Activated CD4-positive, alpha-beta T cell treated with anti-CD3 and anti-CD28 coated beads for 24 hours (primary cell): ENCODE measurements at regions not wholly inside any gene's neighbourhood (a gene's known extent, or its start where the extent isn't known, plus 50 kb on each side); places are given as distances from the start of the nearest gene placed in this dataset.

Experiments
- DNase-seq, 2 donors: peaks; one replicate each; pipeline ENCODE4 v3.0.0-alpha.2; 2020; ENCODE audit warnings: low read depth in 2 of 2

- no peak for DNase-seq
Measured at GRCh38 chr11:69393178-69393832, 88.2 kb upstream of the LINC01488 start.

DNA sequence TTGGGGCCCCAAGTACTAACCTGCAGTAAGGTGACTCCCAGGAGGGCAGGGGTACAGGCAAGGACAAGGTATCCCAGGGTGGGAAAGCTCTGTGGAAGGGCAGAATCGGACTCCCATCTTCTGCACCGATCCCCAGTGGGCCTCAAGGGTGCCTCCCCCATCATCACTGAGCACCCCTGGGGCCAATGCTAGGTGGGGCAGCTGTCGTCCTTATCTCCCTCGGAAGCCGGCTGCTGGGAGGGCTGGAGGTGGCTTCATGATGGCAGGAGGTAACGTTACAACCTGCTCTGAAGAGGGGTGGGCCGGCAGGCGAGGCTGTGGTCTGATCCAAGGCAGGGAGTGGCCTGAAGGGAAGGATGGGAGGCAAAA, 87.6 kb upstream of the LINC01488 start:
- no peak for DNase-seq

- DNase-seq = no peak
Measured at GRCh38 chr11:69394234-69394868, 87.1 kb upstream of the LINC01488 start.

DNA sequence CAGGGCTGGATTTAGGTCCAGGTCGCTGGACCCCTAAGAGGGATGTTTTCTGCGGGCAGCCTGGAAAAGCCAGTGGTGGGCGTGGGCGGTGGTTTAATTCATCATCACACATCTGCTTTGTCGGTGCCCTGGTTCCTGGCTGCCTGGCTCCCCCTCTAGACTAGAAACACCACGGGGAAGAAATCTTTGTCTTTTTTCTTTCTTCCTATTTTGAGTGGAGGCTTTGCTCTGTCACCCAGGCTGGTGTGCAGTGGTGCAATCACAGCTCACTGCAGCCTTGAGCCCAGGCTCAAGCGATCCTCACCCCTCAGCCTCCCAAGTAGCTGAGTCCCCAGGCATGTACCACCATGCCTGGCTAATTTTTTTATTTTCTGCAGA, 86.6 kb upstream of the LINC01488 start:
- no peak for DNase-seq

DNA sequence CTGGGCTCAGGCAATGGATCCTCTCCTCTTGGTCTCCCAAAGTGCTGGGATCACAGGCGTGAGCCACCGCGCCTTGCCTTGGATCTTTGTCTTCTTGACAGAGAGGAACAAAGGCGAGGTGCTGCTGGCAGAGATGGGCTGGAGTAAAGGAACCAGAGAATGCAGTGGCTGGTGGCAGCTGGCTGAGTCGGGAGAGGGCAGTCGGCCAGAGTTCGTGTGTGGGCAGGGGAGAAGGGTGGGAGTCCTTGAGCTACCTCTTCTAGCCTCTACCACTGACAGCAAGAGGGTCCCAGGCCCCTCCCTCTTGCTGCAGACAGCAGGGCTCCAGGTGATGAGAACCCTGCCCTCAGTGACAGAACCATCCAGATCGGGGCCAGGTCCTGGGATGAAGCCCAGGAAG, 86.2 kb upstream of the LINC01488 start:
- no peak for DNase-seq

DNA sequence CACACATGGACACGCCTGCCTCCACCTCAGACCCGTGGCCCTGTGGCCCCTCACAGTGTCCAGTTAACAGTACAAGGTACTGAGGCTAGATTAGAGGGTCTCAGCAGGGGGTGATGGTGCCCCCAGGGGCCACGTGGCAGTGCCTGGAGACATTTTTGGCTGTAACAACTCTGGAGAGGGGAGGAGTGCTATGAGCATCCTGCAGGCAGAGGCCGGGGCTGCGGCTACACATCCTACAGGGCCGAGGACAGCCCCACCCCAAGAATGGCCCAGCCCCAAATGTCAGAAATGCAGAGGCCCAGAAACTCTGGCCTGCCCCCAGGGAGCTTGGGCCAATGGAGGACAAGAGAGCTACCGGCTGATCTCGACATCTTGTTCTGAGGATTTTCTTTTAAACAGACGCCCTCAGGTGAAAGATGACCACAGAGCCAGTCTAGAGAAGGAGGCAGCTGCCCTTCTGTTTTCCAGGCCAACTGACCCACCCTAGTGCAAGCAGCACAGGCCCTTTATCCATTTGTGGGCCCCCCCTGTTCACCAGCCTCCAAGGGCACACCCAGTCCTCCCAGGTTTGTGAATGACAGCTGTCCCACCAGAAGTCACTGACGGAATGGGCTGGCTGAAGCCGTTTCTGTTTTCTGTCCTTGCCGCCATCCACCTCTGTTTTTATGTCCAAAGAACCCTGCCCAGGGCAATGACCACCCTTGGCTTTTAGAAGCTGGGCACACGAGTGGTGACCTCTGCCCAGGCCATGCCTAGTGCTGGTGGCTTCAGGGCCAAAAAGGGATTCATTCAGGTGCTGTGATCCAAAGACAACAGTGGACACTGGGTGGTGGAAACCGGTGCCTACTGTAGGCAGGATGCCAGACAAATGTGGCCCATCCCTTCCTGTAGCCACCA, 85.2 kb upstream of the LINC01488 start:
- no peak for DNase-seq

GRCh38 chr11:69396948-69397307, 84.5 kb upstream of the LINC01488 start:
- DNase-seq = no peak

DNA sequence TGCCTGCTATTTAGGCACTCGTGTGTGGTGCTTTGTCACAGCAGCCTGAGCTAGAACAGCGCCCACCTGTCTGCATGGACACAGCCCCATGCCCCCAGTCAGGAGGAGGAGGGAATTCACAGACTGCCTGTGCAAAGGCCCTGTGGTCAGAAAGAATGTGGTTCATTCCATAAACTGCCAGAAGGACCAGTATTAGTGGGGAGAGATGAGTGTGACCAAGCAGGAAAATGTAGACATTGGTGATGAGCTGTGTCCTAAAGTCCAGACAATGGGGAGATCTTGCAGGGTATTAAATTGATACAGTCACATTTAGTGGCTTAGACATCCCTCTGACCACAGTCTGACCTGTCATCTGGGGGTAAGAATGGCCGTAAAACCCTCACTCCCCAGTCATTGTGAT, 83.7 kb upstream of the LINC01488 start:
- DNase-seq = no peak

DNA sequence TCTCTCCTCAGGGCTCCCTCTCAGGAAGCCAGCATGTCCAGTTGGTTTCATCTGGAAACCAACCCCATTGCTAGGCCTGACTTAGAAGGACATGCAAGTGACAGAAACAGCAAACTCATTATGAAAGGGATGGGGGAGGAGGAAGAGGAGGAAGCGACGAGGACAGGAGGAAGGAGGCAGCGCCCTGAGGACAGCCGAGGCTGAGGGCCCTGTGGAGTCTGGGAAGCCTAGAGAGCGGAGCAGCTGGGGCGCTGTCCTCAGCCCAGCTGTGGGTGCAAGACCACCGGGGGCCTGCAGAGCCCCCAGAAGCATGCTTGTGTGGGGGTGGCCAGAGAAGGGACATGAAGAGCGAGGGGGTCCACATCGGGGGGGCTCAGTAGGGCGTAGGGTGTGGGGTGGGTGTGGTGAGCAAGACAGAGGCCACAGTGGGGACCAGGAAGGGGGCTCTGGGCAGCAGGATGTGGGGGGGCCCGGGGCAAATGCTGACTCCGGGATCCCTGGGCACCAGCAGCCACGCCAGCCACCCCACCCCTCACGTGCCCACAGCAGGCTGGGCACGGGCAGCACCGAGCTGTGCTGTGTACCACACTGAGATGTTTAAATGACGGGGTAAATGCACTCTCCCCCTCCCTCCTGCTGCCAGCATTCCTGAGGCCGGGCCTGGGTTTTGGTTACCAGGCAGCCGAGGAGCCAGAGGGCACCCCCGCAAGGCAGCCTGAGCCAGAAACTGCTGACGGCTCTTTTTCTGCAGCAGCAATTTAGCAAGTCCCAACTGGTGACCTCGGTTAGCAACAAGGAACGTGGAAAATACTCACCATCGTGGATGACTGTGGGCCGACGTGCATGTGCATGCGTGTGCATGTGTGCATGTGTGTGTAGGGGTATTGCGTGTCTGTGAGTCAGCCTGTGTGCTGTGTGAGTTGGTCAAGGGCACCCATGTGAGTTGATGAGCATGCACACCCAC, 82.7 kb upstream of the LINC01488 start:
- no peak for DNase-seq

- no peak for DNase-seq
Measured at GRCh38 chr11:69400140-69400539, 81.3 kb upstream of the LINC01488 start.

- DNase-seq = no peak
Measured at GRCh38 chr11:69400771-69401590, 80.5 kb upstream of the LINC01488 start.

GRCh38 chr11:69401715-69402114, 79.7 kb upstream of the LINC01488 start:
- no peak for DNase-seq

GRCh38 chr11:69402251-69402887, 79.1 kb upstream of the LINC01488 start:
- DNase-seq = no peak

DNA sequence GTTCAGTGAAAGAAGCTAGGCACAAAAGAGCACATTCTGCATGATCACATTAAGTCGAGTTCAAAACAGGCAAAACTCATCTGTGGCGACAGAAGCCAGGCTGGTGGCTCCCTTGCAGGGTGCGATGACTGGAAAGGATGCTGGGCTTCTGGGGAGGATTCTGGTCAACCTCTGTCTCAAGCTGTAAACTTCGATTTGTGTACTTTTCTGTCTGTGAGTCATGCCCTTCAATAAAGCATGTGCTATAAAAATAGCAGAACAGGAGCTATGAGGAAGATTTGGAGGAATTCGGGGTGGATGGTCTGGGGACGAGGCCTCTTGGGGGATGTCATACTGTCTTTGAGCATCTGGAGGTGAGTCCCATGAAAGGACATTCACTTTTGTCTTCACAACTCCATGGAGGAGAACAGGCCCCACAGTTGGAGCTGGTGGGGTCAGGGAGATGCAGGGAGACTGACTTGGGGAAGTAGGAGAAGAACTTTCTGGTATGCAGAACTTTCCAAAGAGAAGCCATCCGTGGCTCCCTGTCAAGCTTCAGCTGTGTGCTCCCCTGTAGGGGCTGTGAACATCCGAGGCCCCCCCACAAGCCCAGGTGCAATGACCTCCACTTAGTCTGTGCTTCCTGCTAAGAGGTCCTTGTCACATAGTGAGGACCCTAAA, 77.8 kb upstream of the LINC01488 start:
- no peak for DNase-seq

DNA sequence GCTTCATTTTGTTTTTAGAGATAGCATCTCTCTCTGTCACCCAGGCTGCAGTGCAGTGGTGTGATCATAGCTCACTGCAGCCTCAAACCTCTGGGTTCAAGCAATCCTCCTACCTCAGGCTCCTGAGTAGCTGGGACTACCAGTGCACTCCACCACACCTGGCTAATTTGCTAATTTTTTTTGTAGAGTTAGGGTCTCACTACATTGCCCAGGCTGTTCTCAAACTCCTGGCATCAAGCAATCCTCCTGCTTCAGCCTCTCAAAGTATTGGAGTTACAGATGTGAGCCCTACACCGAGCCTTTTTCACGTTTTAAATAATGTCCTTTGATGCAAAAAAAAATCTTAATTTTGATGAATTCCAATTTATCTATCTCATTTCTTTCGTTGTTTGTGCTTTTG, 75.4 kb upstream of the LINC01488 start:
- DNase-seq = no peak

DNA sequence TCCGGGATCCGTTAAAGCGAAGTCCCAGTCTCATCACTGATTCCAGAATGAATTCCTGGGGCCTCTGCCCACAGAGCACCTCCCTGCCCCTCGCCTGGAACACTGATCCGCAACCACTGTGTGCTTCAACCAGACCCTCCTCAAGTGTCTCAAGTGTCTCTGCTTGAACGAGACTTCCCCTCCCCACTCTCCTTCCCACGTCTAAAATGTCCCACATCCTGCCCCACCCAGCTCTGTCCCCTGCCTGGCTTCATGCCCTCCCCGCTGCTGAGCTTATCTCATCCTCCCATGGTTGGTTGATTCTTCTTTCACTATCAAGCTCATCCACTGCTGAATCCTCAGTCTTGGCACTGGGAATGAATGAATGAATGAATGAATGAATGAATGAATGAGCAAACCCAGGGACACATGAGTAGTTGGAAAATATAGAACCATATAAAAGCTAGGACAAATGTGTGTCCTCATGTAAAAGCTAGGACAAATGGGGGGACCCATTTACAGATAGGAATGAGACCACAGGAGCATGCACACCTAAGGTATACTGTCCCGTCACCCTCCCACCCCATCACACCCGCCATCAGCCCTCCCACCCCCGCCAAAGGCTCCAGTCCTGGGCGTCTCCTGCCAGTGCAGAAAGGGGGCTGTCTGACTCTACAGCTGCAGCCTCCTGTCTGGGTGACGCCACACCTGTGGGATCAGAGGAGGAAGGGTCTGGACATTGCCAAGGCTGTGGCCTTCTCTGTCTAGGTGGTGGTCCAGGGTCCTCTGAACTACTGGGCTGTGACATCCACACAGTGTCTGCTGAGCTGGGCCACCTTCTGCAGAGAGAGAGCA, 71.4 kb upstream of the LINC01488 start:
- DNase-seq = no peak

GRCh38 chr11:69411257-69411924, 70.1 kb upstream of the LINC01488 start:
- no peak for DNase-seq

DNA sequence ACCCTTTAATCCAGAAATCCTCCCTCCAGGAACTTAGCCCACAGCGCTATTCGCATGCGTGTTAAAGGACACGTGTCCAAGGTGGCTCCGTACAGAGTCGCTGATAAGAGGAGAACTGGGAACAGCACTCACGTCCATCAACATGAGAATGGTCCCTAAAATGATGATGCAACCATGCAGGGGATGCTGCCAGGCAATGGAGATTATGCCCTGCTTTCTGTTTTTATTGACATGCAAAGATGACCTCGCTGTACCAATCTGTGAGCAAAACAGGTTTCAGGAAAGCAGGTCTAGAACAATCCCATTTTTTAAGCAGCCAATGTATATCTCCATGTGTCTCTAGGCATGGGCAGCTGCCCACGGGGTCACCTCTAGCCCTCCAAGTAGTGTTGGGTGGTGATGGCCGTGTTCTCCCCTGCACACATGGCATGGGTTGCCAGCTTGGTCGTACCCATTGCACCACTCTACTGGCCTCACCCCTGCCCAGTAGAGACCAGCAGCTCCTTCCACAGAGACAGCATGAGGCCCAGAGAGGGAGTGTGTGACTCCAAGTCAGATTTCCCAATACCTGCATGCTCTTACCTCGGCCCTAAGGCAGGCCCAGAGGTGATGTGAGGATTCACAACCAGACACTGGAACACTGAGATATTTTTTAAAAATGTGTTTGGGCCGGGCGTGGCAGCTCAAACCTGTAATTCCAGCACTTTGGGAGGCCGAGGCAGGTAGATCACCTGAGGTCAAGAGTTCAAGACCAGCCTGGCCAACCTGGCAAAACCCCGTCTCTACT, 68.3 kb upstream of the LINC01488 start:
- no peak for DNase-seq
